ENCODE measurements at regions not wholly inside any gene's neighbourhood (a gene's known extent, or its start where the extent isn't known, plus 50 kb on each side); places are given as distances from the start of the nearest gene placed in this dataset.

DNA sequence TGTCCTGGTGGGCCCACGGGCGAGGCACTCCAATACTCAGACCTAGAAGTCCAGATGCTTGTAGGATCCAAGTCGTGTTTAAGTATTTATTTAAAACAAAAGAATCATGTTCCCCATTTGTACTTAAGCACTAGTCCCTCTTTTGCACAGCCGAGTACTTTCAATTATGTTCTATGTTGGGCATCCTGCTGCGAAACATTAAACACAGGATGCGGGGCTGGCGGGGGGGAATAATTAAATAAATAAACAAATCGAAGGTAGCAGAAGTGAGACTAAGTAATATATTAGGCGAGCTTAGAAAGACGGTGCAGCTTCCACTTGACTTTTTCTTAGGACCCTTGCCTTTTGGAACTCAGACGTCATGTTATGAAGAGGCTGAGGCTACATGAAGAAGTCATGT is 1129.2 kb upstream of the ACO1 start:
- H3K27me3 Mint-ChIP-seq (ENCODE audit: low read depth): no peaks in the 10 kb centered on the region; the same call in 1 of the 2 replicates
- Histone ChIP-seq H4K20me1 (ENCODE audit: control insufficient read depth, insufficient read depth, insufficient read length) (no peaks in the 10 kb centered on the region), H3K79me2 (ENCODE audit: insufficient read depth, low read length) (no peaks in the 10 kb centered on the region), H4K8ac (replicated peaks; ENCODE audit: insufficient read length, low read depth, low read length) (no peak overlapping the region), H3K27ac (ENCODE audit: insufficient read length, low read depth, low read length) (no peak overlapping the region), H2AFZ (ENCODE audit: low read length) (no peak overlapping the region), H3K56ac (ENCODE audit: insufficient read length, low read depth, low read length) (no peak overlapping the region), H3T11ph (ENCODE audit: low read length) (no peak overlapping the region), H3K4ac (ENCODE audit: low read depth, low read length) (no peak overlapping the region), H4K91ac (ENCODE audit: insufficient read length, low read depth, low read length) (no peak overlapping the region), H2AK5ac (ENCODE audit: insufficient read length, low read length) (no peak overlapping the region), H3K4me1 (ENCODE audit: insufficient read depth, low read length) (no peaks in the 10 kb centered on the region), H2BK12ac (ENCODE audit: insufficient read length, low read depth, low read length) (no peak overlapping the region), H4K5ac (ENCODE audit: insufficient read length, low read depth, low read length) (no peak overlapping the region), H2BK120ac (ENCODE audit: low read depth, low read length, poor library complexity, severe bottlenecking) (no peak overlapping the region), H3K23ac (ENCODE audit: insufficient read length, low read depth, low read length) (no peak overlapping the region), H2BK20ac (ENCODE audit: low read depth, low read length, poor library complexity, severe bottlenecking) (no peak overlapping the region), H3K14ac (ENCODE audit: insufficient read depth, low read length) (no peak overlapping the region), H3K9me3 (ENCODE audit: control insufficient read depth, low read depth, low read length) (no peaks in the 10 kb centered on the region), H3K4me2 (ENCODE audit: insufficient read depth, insufficient read length, low read length) (no peak overlapping the region), H3K27me3 (ENCODE audit: insufficient read depth, low read length) (no peaks in the 10 kb centered on the region), H2BK5ac (ENCODE audit: insufficient read length, low read length) (no peak overlapping the region), H3K9ac (ENCODE audit: extremely low read depth, insufficient read length, low read length) (no peak overlapping the region), H2BK15ac (ENCODE audit: low read depth, low read length) (no peak overlapping the region), H3K79me1 (ENCODE audit: insufficient read depth, low read depth, low read length, poor library complexity, severe bottlenecking) (no peaks in the 10 kb centered on the region), H3K18ac (ENCODE audit: insufficient read length, low read depth, low read length) (no peak overlapping the region), H3K23me2 (ENCODE audit: insufficient read length, low read depth, low read length, poor library complexity, severe bottlenecking) (no peaks in the 10 kb centered on the region)
- peaks cover 0 to 18% (median 2%) of the 10 kb centered on the region in 3 experiments; a peak in 4 of 7 replicates for H3K36me3 Mint-ChIP-seq (ENCODE audit: insufficient read depth in 1 of 3, low read depth in 3 of 3)
- peaks cover 3 to 10% of the 10 kb centered on the region in 2 experiments; a peak in 3 of 5 replicates for H3K9me3 Mint-ChIP-seq
- no peak overlapping the region for H3K4me3 Mint-ChIP-seq
- WGBS (ENCODE audit: extremely low coverage, insufficient read length, low lambda C conversion rate): no CpG with 5 or more reads among the region's 11 CpGs
- TF ChIP-seq, protein P1, sequence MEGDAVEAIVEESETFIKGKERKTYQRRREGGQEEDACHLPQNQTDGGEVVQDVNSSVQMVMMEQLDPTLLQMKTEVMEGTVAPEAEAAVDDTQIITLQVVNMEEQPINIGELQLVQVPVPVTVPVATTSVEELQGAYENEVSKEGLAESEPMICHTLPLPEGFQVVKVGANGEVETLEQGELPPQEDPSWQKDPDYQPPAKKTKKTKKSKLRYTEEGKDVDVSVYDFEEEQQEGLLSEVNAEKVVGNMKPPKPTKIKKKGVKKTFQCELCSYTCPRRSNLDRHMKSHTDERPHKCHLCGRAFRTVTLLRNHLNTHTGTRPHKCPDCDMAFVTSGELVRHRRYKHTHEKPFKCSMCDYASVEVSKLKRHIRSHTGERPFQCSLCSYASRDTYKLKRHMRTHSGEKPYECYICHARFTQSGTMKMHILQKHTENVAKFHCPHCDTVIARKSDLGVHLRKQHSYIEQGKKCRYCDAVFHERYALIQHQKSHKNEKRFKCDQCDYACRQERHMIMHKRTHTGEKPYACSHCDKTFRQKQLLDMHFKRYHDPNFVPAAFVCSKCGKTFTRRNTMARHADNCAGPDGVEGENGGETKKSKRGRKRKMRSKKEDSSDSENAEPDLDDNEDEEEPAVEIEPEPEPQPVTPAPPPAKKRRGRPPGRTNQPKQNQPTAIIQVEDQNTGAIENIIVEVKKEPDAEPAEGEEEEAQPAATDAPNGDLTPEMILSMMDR (conservative IDR thresholded peaks at IDR 0.05): no peak
- DNase-seq: no peak
- H3K27ac Mint-ChIP-seq: no peak overlapping the region
- peaks cover 6 to 7% of the 10 kb centered on the region in 2 experiments for H3K4me1 Mint-ChIP-seq

Measured in H9 (cell line).